Loucy (cell line): ENCODE measurements at regions not wholly inside any gene's neighbourhood (a gene's known extent, or its start where the extent isn't known, plus 50 kb on each side); places are given as distances from the start of the nearest gene placed in this dataset.

Experiments used
- EZH2phosphoT487 ChIP-seq: fragments of 200-600 bp; IDR thresholded peaks from 2 replicates; pipeline ENCODE4 v1.6.1; 2018; ENCODE audit warnings: antibody characterized with exemption, mild to moderate bottlenecking, moderate library complexity, borderline replicate concordance
- TF ChIP-seq, protein P1 (sequence below): fragments of 200-600 bp; sonication (generic); conservative IDR thresholded peaks from 2 replicates; pipeline ENCODE4 v1.5.1; 2014; ENCODE audit warnings: mild to moderate bottlenecking, antibody characterized with exemption, low read length

DNA sequence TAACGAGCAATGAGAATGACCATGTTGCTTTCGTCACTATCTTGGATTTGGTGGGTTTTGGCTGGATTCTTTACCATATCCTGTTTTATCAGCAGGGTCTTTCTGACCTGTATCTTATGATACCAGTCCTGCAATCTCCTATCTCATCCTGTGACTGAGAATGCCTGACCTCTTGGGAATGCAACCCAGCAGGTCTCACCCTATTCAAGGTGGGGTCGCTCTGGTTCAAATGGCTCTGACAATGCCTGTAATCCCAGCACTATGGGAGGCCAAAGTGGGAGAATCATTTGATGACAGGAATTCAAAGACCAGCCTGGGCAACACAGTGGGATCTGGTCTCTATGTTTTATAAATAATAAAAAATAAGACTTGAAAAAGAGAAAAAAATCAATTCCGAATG, 173.5 kb downstream of the ACTR3 start:
- TF ChIP-seq, protein P1, sequence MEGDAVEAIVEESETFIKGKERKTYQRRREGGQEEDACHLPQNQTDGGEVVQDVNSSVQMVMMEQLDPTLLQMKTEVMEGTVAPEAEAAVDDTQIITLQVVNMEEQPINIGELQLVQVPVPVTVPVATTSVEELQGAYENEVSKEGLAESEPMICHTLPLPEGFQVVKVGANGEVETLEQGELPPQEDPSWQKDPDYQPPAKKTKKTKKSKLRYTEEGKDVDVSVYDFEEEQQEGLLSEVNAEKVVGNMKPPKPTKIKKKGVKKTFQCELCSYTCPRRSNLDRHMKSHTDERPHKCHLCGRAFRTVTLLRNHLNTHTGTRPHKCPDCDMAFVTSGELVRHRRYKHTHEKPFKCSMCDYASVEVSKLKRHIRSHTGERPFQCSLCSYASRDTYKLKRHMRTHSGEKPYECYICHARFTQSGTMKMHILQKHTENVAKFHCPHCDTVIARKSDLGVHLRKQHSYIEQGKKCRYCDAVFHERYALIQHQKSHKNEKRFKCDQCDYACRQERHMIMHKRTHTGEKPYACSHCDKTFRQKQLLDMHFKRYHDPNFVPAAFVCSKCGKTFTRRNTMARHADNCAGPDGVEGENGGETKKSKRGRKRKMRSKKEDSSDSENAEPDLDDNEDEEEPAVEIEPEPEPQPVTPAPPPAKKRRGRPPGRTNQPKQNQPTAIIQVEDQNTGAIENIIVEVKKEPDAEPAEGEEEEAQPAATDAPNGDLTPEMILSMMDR = no peak
- no peak for TF ChIP-seq EZH2phosphoT487
